K562 (cell line): ENCODE measurements at regions not wholly inside any gene's neighbourhood (a gene's known extent, or its start where the extent isn't known, plus 50 kb on each side); places are given as distances from the start of the nearest gene placed in this dataset.

Experiments used
- ATAC-seq: fragments of 200-7000 bp; cut with Tn5 transposase; 3 replicates; pipeline ENCODE4 v1.9.1; 2020; ENCODE audit warnings: moderate library complexity
- BruUV-seq: library from RNA; stranded (reverse); fragments of 400-500 nt; replicated peaks from 2 replicates; lab custom pipeline; 2021; lab: Mats Ljungman, UMichigan
- CTCF ChIA-PET: fragments of 300-600 bp; formaldehyde crosslinking; extraction: SDS; loops from one replicate; lab custom pipeline; 2021; ENCODE audit warnings: low intra/inter-chr PET ratio; lab: Yijun Ruan, JAX
- POLR2A ChIA-PET: fragments of 300-600, 350-650 bp; sonication (Branson Sonifier 250); formaldehyde crosslinking; extraction: SDS; loops from one replicate; lab custom pipeline; 2021; ENCODE audit warnings: antibody characterized with exemption, inconsistent platforms; lab: Yijun Ruan, JAX
- DNase-seq, 4 experiments: peaks; one replicate each; pipeline versions ENCODE4 v3.0.0 to v3.0.0-alpha.2; 2011 to 2018; ENCODE audit warnings: low spot score in 3 of 4, mixed read lengths in 3 of 4; ENCODE audit errors: extremely low read depth in 1 of 4
- FAIRE-seq: peaks from 2 replicates; lab custom pipeline; 2011; peaks lifted over from hg19 to GRCh38; lab: Jason Lieb, UNC
- H2AFZ ChIP-seq: 2 replicates; pipeline ENCODE4 v1.6.0; 2011; ENCODE audit warnings: low read depth, low read length, control low read depth, inconsistent platforms
- H3K27ac ChIP-seq: fragments of 200-600 bp; 3 replicates; pipeline ENCODE4 v1.8.0; 2011; ENCODE audit warnings: low read depth, mild to moderate bottlenecking, control low read depth, inconsistent platforms, low read length, moderate library complexity, mixed read lengths; ENCODE audit errors: extremely low read depth
- H3K27me3 ChIP-seq, 2 experiments: fragments of 300-600 bp in 1 of 2; 2 replicates in 1 of 2; 3 replicates in 1 of 2; pipeline versions ENCODE4 v1.6.0 to v1.8.0; 2011; ENCODE audit warnings: inconsistent platforms in 2 of 2, low read length in 2 of 2, mild to moderate bottlenecking in 1 of 2, mixed read lengths in 1 of 2, moderate library complexity in 1 of 2; ENCODE audit not compliant: control insufficient read depth in 2 of 2, insufficient read depth in 2 of 2
- H3K36me3 ChIP-seq: fragments of 300-600 bp; 3 replicates; pipeline ENCODE4 v1.8.0; 2011; ENCODE audit warnings: mild to moderate bottlenecking, low read length, inconsistent platforms; ENCODE audit not compliant: control insufficient read depth, insufficient read depth
- H3K4me1 ChIP-seq, 2 experiments: fragments of 200-600 bp in 1 of 2; replicated peaks in 1 of 2; 2 replicates in 1 of 2; 3 replicates in 1 of 2; pipeline versions ENCODE4 v1.5.1 to v1.8.0; 2011; ENCODE audit warnings: inconsistent platforms in 2 of 2, low read length in 2 of 2, mild to moderate bottlenecking in 1 of 2, mixed read lengths in 1 of 2, moderate library complexity in 1 of 2; ENCODE audit not compliant: control insufficient read depth in 2 of 2, insufficient read depth in 2 of 2
- H3K4me2 ChIP-seq: 2 replicates; pipeline ENCODE4 v1.6.1; 2011; ENCODE audit warnings: low read length, control low read depth, inconsistent platforms, mixed read lengths; ENCODE audit not compliant: insufficient read depth
- H3K4me3 ChIP-seq: fragments of 200-600 bp; sonication (generic), shearing (Covaris generic); 2 replicates; pipeline ENCODE4 v1.5.1; 2016; ENCODE audit warnings: control low read depth, inconsistent platforms
- H3K79me2 ChIP-seq: fragments of 200-600 bp; 3 replicates; pipeline ENCODE4 v1.8.0; 2011; ENCODE audit warnings: low read length, inconsistent platforms; ENCODE audit not compliant: control insufficient read depth, insufficient read depth
- H3K9ac ChIP-seq, 2 experiments: 2 replicates each; pipeline versions ENCODE4 v1.6.0 to v1.6.1; 2011; ENCODE audit warnings: low read depth in 2 of 2, low read length in 2 of 2, control low read depth in 1 of 2, inconsistent platforms in 1 of 2, mild to moderate bottlenecking in 1 of 2, mixed read lengths in 1 of 2; ENCODE audit not compliant: insufficient read depth in 1 of 2
- H3K9me1 ChIP-seq: one replicate; pipeline ENCODE4 v1.6.0; 2011; ENCODE audit warnings: inconsistent platforms, mild to moderate bottlenecking, low read length, moderate library complexity; ENCODE audit not compliant: control insufficient read depth, insufficient read depth
- H3K9me3 ChIP-seq: replicated peaks from 2 replicates; pipeline ENCODE4 v1.5.1; 2011; ENCODE audit warnings: low read depth, low read length, inconsistent platforms; ENCODE audit not compliant: control insufficient read depth, insufficient read depth
- H4K20me1 ChIP-seq: replicated peaks from 2 replicates; pipeline ENCODE4 v1.6.1; 2011; ENCODE audit warnings: low read length, inconsistent platforms, mixed read lengths; ENCODE audit not compliant: control insufficient read depth, insufficient read depth
- MCM5 ChIP-seq: fragments of 450-650 bp; IDR thresholded peaks from 2 replicates; pipeline ENCODE4 v1.6.1; 2016; ENCODE audit warnings: low read depth
- RREB1 ChIP-seq: fragments of 250-450 bp; sonication (Bioruptor Pico); IDR thresholded peaks from 2 replicates; pipeline ENCODE4 v1.4.0; 2020
- ZNF347 ChIP-seq: fragments of 450-650 bp; formaldehyde crosslinking; IDR thresholded peaks from 2 replicates; pipeline ENCODE4 v1.4.0; 2020; ENCODE audit warnings: low read depth, mild to moderate bottlenecking, moderate library complexity
- WGBS: fragments of 100-300 bp; shearing (Covaris generic); methylation state at CpG from one replicate; pipeline ENCODE4 v1.1.6; 2016; ENCODE audit warnings: low coverage, mixed read lengths; ENCODE audit not compliant: insufficient coverage; ENCODE audit errors: missing lambda C conversion rate; 5-methylcytosine and 5-hydroxymethylcytosine counted together
- in situ Hi-C: fragments of 300-500 bp; cut with MboI; formaldehyde crosslinking; loops from 4 replicates; pipeline ENCODE4 v1.15.0; 2018; ENCODE audit warnings: inconsistent platforms, mixed read lengths
- intact Hi-C: fragments of 100-400 bp; cut with micrococcal nuclease; formaldehyde crosslinking; loops from 2 replicates; pipeline ENCODE4 v1.14.2; 2022

- Histone ChIP-seq H3K36me3 (no peaks in the 10 kb centered on the region), H3K27me3 (no peaks in the 10 kb centered on the region), H3K9me1 (no peaks in the 10 kb centered on the region), H4K20me1 (no peaks in the 10 kb centered on the region), H3K79me2 (no peaks in the 10 kb centered on the region), H3K27ac (no peak overlapping the region), H2AFZ (no peak overlapping the region), H3K9me3 (no peaks in the 10 kb centered on the region), H3K4me3 (no peak overlapping the region), H3K9ac (no peak overlapping the region), H3K4me2 (no peak overlapping the region), H3K4me1 (no peaks in the 10 kb centered on the region)
- intact Hi-C loops (no loop called here), in situ Hi-C loops (no loop called here)
- FAIRE-seq (no peak), DNase-seq (no peak), ATAC-seq (no peak)
- BruUV-seq, result no TSS peak
- ChIA-PET CTCF (no interaction called here), POLR2A (no interaction called here)
- 0% methylated on average over 2 of the region's 2 CpGs for WGBS
- TF ChIP-seq MCM5 (no peak), ZNF347 (CRISPR knock-in tag) (no peak), RREB1 (0 out of 2 replicates have a peak, but pooled peaks have one; percentile 22)
- TF ChIP-seq, all 486 proteins: peak for 1
Observed at GRCh38 chr12:25718081-25718731, 165.1 kb upstream of the LMNTD1 start.
